ENCODE measurements at regions not wholly inside any gene's neighbourhood (a gene's known extent, or its start where the extent isn't known, plus 50 kb on each side); places are given as distances from the start of the nearest gene placed in this dataset.

DNA sequence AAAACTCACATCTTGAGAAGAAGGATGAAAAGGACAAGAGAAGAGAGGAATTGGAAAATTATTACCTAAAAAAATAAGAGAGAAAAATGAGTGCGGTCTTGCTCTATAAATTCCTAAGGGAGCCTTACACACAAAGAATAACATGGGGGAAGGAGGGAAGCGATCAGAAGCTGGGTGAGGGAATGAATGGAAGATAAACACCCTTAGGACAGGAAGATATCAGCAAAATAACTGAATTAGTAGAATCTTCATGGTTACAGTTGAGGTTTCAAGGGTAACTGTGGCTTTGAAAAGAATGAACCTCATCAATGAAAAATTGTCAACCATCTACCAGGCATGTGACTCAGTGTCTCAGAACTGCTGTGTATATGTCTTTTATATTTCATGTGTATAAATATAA, 192.5 kb upstream of the FOXD3 start:
- Histone ChIP-seq H4K20me1 (ENCODE audit: control insufficient read depth, extremely low read depth, insufficient read depth, low read length) (no peaks in the 10 kb centered on the region), H3K36me3 (ENCODE audit: control insufficient read depth, insufficient read depth, low read length) (no peaks in the 10 kb centered on the region), H3K9me3 (ENCODE audit: control insufficient read depth, insufficient read depth, low read depth, low read length) (no peaks in the 10 kb centered on the region), H3K4me3 (replicated peaks in 1 of 4; ENCODE audit: control extremely low read depth in 1 of 4, insufficient read depth in 1 of 4, low read depth in 3 of 4, low read length in 4 of 4) (no peak overlapping the region), H3K27ac (ENCODE audit: insufficient read depth, low read length) (no peak overlapping the region), H3K4me1 (ENCODE audit: control insufficient read depth, extremely low read depth, insufficient read depth, low read length) (no peaks in the 10 kb centered on the region), H3K27me3 (ENCODE audit: control insufficient read depth, insufficient read depth, low read length) (no peaks in the 10 kb centered on the region), H2AFZ (ENCODE audit: low read length) (no peak overlapping the region), H3K79me2 (ENCODE audit: control insufficient read depth, insufficient read depth, low read length) (no peaks in the 10 kb centered on the region), H3K9ac (ENCODE audit: insufficient read depth, low read length) (no peak overlapping the region), H3K4me2 (ENCODE audit: extremely low read depth, insufficient read depth, low read length) (no peak overlapping the region)
- TF ChIP-seq, protein P1, sequence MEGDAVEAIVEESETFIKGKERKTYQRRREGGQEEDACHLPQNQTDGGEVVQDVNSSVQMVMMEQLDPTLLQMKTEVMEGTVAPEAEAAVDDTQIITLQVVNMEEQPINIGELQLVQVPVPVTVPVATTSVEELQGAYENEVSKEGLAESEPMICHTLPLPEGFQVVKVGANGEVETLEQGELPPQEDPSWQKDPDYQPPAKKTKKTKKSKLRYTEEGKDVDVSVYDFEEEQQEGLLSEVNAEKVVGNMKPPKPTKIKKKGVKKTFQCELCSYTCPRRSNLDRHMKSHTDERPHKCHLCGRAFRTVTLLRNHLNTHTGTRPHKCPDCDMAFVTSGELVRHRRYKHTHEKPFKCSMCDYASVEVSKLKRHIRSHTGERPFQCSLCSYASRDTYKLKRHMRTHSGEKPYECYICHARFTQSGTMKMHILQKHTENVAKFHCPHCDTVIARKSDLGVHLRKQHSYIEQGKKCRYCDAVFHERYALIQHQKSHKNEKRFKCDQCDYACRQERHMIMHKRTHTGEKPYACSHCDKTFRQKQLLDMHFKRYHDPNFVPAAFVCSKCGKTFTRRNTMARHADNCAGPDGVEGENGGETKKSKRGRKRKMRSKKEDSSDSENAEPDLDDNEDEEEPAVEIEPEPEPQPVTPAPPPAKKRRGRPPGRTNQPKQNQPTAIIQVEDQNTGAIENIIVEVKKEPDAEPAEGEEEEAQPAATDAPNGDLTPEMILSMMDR (conservative IDR thresholded peaks at IDR 0.05 in 1 of 2, IDR thresholded peaks at IDR 0.05 in 1 of 2; ENCODE audit: low read depth in 1 of 2, low read length in 2 of 2) = no peak
- no peak for TF ChIP-seq EZH2 (IDR thresholded peaks at IDR 0.05; ENCODE audit: low read length, missing control alignments)
- DNase-seq (ENCODE audit: low read depth in 2 of 2) = no peak

DNA sequence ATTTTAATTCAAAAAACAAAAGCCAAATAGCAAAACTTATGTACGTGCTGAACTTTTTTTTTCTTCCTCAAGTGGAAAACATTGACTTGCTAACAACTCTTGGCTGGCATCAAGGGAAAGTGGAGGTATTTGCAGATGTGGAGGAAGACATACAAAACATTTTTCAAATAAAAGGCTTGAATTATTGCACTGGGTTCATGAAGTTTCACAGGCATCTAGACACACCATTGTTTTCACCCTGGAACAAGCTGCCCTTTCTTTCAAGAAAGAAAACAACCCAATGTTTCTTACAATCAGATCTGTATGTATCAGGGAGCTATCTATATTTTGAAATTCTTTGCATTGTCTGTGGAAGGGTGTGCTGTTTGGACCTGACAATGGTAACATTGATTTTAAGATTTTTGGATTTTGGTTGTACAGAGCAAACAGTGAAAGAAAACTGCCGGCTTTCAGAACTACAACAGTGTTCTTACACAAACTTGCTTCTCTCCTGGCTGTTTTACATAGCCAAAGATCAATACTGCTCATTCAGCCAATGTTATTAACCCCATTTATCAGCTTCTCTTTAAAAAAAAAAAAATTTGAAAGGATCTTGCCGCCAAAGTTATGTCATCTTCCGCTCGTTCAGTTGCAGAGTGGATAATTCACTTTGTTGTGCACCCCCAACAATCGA, 187.7 kb upstream of the FOXD3 start:
- no peaks in the 10 kb centered on the region for H3K4me1 ChIP-seq (ENCODE audit: control insufficient read depth, extremely low read depth, insufficient read depth, low read length)
- no peak for TF ChIP-seq EZH2 (IDR thresholded peaks at IDR 0.05; ENCODE audit: low read length, missing control alignments)
- TF ChIP-seq, protein P1 (conservative IDR thresholded peaks at IDR 0.05 in 1 of 2, IDR thresholded peaks at IDR 0.05 in 1 of 2; ENCODE audit: low read depth in 1 of 2, low read length in 2 of 2) = no peak
- no peaks in the 10 kb centered on the region for H4K20me1 ChIP-seq (ENCODE audit: control insufficient read depth, extremely low read depth, insufficient read depth, low read length)
- no peak overlapping the region for H2AFZ ChIP-seq (ENCODE audit: low read length)
- H3K36me3 ChIP-seq (ENCODE audit: control insufficient read depth, insufficient read depth, low read length) = no peaks in the 10 kb centered on the region
- H3K27me3 ChIP-seq (ENCODE audit: control insufficient read depth, insufficient read depth, low read length) = no peaks in the 10 kb centered on the region
- DNase-seq (ENCODE audit: low read depth in 2 of 2) = no peak
- H3K4me3 ChIP-seq (replicated peaks in 1 of 4; ENCODE audit: control extremely low read depth in 1 of 4, insufficient read depth in 1 of 4, low read depth in 3 of 4, low read length in 4 of 4) = no peak overlapping the region
- H3K9ac ChIP-seq (ENCODE audit: insufficient read depth, low read length) = no peak overlapping the region
- no peaks in the 10 kb centered on the region for H3K79me2 ChIP-seq (ENCODE audit: control insufficient read depth, insufficient read depth, low read length)
- no peak overlapping the region for H3K27ac ChIP-seq (ENCODE audit: insufficient read depth, low read length)
- no peaks in the 10 kb centered on the region for H3K9me3 ChIP-seq (ENCODE audit: control insufficient read depth, insufficient read depth, low read depth, low read length)
- no peak overlapping the region for H3K4me2 ChIP-seq (ENCODE audit: extremely low read depth, insufficient read depth, low read length)

DNA sequence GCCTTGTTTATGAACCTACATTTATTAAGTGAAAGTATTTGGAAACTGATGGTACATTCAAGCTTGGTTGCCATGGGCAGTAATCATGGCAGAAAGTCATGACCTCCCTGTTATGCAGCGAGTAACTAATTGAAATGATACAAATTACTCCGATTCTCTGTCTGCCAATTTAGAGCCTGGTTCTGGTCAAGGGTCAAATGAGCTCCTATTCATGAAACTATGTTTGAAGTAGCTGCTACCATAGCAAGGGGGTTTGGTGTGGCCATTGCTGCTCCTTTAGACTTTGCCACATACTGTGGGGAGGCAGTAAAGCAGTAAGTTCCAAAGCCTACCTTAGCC, 187.2 kb upstream of the FOXD3 start:
- no peaks in the 10 kb centered on the region for H3K79me2 ChIP-seq (ENCODE audit: control insufficient read depth, insufficient read depth, low read length)
- H3K4me1 ChIP-seq (ENCODE audit: control insufficient read depth, extremely low read depth, insufficient read depth, low read length) = no peaks in the 10 kb centered on the region
- H3K27ac ChIP-seq (ENCODE audit: insufficient read depth, low read length) = no peak overlapping the region
- no peaks in the 10 kb centered on the region for H3K27me3 ChIP-seq (ENCODE audit: control insufficient read depth, insufficient read depth, low read length)
- H3K9ac ChIP-seq (ENCODE audit: insufficient read depth, low read length) = no peak overlapping the region
- TF ChIP-seq, protein P1 (conservative IDR thresholded peaks at IDR 0.05 in 1 of 2, IDR thresholded peaks at IDR 0.05 in 1 of 2; ENCODE audit: low read depth in 1 of 2, low read length in 2 of 2) = no peak
- TF ChIP-seq EZH2 (IDR thresholded peaks at IDR 0.05; ENCODE audit: low read length, missing control alignments) = no peak
- H2AFZ ChIP-seq (ENCODE audit: low read length) = no peak overlapping the region
- no peak overlapping the region for H3K4me3 ChIP-seq (replicated peaks in 1 of 4; ENCODE audit: control extremely low read depth in 1 of 4, insufficient read depth in 1 of 4, low read depth in 3 of 4, low read length in 4 of 4)
- no peak for DNase-seq (ENCODE audit: low read depth in 2 of 2)
- no peaks in the 10 kb centered on the region for H3K9me3 ChIP-seq (ENCODE audit: control insufficient read depth, insufficient read depth, low read depth, low read length)
- no peaks in the 10 kb centered on the region for H4K20me1 ChIP-seq (ENCODE audit: control insufficient read depth, extremely low read depth, insufficient read depth, low read length)
- H3K4me2 ChIP-seq (ENCODE audit: extremely low read depth, insufficient read depth, low read length) = no peak overlapping the region
- no peaks in the 10 kb centered on the region for H3K36me3 ChIP-seq (ENCODE audit: control insufficient read depth, insufficient read depth, low read length)

Data from fibroblast of lung (primary cell).